K562 (cell line): ENCODE measurements at regions not wholly inside any gene's neighbourhood (a gene's known extent, or its start where the extent isn't known, plus 50 kb on each side); places are given as distances from the start of the nearest gene placed in this dataset.

Experiments
- ATF3 ChIP-seq, 2 experiments: fragments of 450-650 bp in 1 of 2; sonication (generic) in 1 of 2; formaldehyde crosslinking in 1 of 2; IDR thresholded peaks in 1 of 2; conservative IDR thresholded peaks in 1 of 2; 2 replicates each; pipeline versions ENCODE4 v1.6.1 to v1.8.1; 2016 to 2023; ENCODE audit warnings: mild to moderate bottlenecking in 2 of 2, moderate library complexity in 2 of 2, inconsistent platforms in 1 of 2, missing genetic modification reagents in 1 of 2
- CBX5 ChIP-seq: IDR thresholded peaks from 2 replicates; pipeline ENCODE4 v1.6.1; 2014; ENCODE audit warnings: low read depth, borderline replicate concordance
- GABPB1 ChIP-seq: sonication (generic); formaldehyde crosslinking; IDR thresholded peaks from 2 replicates; pipeline ENCODE4 v1.8.0; 2022; ENCODE audit warnings: mild to moderate bottlenecking, missing genetic modification reagents
- HMGN3 ChIP-seq: IDR thresholded peaks from 2 replicates; pipeline ENCODE4 v1.6.1; 2011; ENCODE audit warnings: borderline replicate concordance, low read depth, mild to moderate bottlenecking, mixed read lengths, low read length; ENCODE audit not compliant: insufficient read length; ENCODE audit errors: extremely low read depth
- NEUROD1 ChIP-seq: fragments of 150-350 bp; IDR thresholded peaks from 2 replicates; pipeline ENCODE4 v1.6.1; 2014; ENCODE audit warnings: borderline replicate concordance, low read length, low read depth; ENCODE audit not compliant: partially characterized antibody
- TBP ChIP-seq: optimal IDR thresholded peaks from 2 replicates; pipeline ENCODE3; 2011; ENCODE audit warnings: low read depth, low read length, improper control_type of control experiment
- ZNF395 ChIP-seq: fragments of 200-800 bp; sonication (Bioruptor generic); IDR thresholded peaks from 2 replicates; pipeline ENCODE4 v1.6.1; 2017; ENCODE audit warnings: missing genetic modification characterization, missing compliant biosample characterization
- ZNF655 ChIP-seq: fragments of 250-450 bp; sonication (Bioruptor Pico); IDR thresholded peaks from 2 replicates; pipeline ENCODE4 v1.5.0; 2021

- TF ChIP-seq ZNF395 (no peak), HMGN3 (no peak), TBP (no peak), ZNF655 (CRISPR knock-in tag) (no peak), CBX5 (no peak), NEUROD1 (no peak), GABPB1 (CRISPR knock-in tag) (no peak), ATF3 (IDR thresholded peaks at IDR 0.05) (no peak), ATF3 (CRISPR knock-in tag; conservative IDR thresholded peaks at IDR 0.05) (no peak)
Measured at GRCh38 chr18:77865853-77866252, 616.2 kb downstream of the GALR1 start (continued).
